Chondrocyte (in vitro differentiated cells): ENCODE measurements at regions not wholly inside any gene's neighbourhood (a gene's known extent, or its start where the extent isn't known, plus 50 kb on each side); places are given as distances from the start of the nearest gene placed in this dataset.

Experiments
- DNase-seq: peaks from one replicate; pipeline ENCODE4 v3.0.0; 2021; ENCODE audit warnings: mixed read lengths, low spot score
- H3K27ac Mint-ChIP-seq: one replicate; pipeline ENCODE4 v1.8.0; 2021; ENCODE audit warnings: mild to moderate bottlenecking, moderate library complexity, mixed read lengths; ENCODE audit not compliant: unreplicated experiment
- H3K27me3 Mint-ChIP-seq: 2 replicates; pipeline ENCODE4 v1.8.0; 2021; ENCODE audit warnings: low read depth, mixed read lengths
- H3K36me3 Mint-ChIP-seq: 2 replicates; pipeline ENCODE4 v1.8.0; 2021; ENCODE audit warnings: low read depth, mixed read lengths
- H3K4me1 Mint-ChIP-seq: 2 replicates; pipeline ENCODE4 v1.8.0; 2021; ENCODE audit warnings: low read depth, mild to moderate bottlenecking, mixed read lengths
- H3K4me3 Mint-ChIP-seq: one replicate; pipeline ENCODE4 v1.8.0; 2021; ENCODE audit warnings: mild to moderate bottlenecking, moderate library complexity, mixed read lengths; ENCODE audit not compliant: unreplicated experiment
- H3K9me3 Mint-ChIP-seq: 2 replicates; pipeline ENCODE4 v1.8.0; 2021; ENCODE audit warnings: low read depth, mixed read lengths
- TF ChIP-seq, protein P1 (sequence below): fragments of 200-600 bp; sonication (generic); IDR thresholded peaks from 2 replicates; pipeline ENCODE4 v1.5.0; 2021; ENCODE audit warnings: antibody characterized with exemption, mild to moderate bottlenecking, moderate library complexity

DNA sequence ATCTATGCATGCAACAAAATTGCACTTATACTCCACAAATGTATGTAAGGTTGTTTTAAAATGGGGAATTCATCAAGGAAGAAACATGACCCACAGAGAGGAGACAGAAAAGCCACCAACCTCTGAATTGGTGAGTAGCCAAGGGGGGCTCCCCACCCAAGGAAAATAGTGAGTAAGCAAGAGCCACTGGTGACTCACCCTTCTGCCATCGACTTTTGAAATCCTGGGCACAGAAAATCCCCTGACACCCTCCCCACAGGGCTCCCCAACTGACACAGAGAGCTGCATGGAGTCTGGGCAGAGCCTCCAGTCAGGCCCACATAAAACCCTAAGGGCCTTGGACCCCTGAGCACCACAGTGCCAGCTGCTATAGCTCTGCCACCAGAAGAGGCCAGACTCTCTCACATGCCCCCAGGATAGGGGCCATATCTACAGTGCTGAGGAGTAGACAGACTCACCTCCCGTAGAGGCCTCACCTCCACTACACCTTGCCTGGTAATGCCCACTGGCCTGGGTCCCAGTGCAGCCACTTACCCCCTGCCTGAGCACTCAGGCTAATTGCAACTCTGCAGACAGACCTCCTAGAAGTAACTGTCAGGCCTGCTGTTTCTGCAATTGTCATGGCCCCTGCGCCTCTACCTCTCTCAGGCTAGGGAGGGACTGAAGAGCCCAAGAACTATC, 244.7 kb upstream of the WSB1 start:
- Mint-ChIP-seq H3K27me3 (no peaks in the 10 kb centered on the region), H3K36me3 (no peaks in the 10 kb centered on the region), H3K9me3 (peaks cover 40% of the 10 kb centered on the region), H3K27ac (no peak overlapping the region), H3K4me3 (no peak overlapping the region), H3K4me1 (no peaks in the 10 kb centered on the region)
- TF ChIP-seq, protein P1, sequence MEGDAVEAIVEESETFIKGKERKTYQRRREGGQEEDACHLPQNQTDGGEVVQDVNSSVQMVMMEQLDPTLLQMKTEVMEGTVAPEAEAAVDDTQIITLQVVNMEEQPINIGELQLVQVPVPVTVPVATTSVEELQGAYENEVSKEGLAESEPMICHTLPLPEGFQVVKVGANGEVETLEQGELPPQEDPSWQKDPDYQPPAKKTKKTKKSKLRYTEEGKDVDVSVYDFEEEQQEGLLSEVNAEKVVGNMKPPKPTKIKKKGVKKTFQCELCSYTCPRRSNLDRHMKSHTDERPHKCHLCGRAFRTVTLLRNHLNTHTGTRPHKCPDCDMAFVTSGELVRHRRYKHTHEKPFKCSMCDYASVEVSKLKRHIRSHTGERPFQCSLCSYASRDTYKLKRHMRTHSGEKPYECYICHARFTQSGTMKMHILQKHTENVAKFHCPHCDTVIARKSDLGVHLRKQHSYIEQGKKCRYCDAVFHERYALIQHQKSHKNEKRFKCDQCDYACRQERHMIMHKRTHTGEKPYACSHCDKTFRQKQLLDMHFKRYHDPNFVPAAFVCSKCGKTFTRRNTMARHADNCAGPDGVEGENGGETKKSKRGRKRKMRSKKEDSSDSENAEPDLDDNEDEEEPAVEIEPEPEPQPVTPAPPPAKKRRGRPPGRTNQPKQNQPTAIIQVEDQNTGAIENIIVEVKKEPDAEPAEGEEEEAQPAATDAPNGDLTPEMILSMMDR, result no peak
- DNase-seq, result no peak

DNA sequence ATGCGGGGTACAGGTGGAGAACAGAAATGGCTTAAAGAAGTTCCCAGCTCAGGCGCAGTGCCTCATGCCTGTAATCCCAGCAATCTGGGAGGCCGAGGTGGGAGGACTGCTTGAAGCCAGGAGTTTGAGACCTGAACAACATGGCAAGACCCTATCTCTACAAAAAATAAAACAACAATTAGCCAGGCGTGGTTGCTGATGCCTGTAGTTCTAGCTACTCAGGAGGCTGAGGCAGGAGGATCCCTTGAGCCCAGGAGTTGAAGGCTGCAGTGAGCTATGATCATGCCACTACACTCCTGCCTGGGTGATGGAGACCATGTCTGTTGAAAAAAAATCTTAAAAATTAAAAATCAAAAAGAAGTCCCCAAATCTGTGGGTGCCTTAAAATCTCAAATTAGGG, 228.3 kb upstream of the WSB1 start:
- H3K4me1 Mint-ChIP-seq, result no peaks in the 10 kb centered on the region
- H3K27ac Mint-ChIP-seq, result no peak overlapping the region
- no peaks in the 10 kb centered on the region for H3K27me3 Mint-ChIP-seq
- H3K4me3 Mint-ChIP-seq, result no peak overlapping the region
- no peaks in the 10 kb centered on the region for H3K36me3 Mint-ChIP-seq
- TF ChIP-seq, protein P1, result no peak
- DNase-seq, result no peak
- peaks cover 30% of the 10 kb centered on the region for H3K9me3 Mint-ChIP-seq

DNA sequence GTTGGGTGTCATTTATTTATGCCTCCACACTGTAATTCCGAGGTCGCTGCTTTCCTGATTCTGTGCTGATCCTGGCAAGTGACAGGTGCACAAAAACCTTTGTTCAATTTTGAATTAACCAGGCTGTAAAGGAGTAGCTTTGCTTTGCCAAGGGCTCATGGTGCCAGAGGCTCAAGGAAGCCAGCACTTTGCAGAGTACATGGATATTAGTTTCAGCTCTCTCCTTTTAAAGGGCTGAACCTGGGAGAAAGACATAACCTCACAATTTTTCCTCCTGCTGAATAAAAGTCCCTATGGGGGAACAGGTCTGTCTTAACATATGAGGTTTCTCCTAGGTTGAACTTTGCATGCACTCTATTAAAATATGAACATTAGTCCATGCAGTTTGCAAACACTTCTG, 227.6 kb upstream of the WSB1 start:
- Mint-ChIP-seq H3K27me3 (no peaks in the 10 kb centered on the region), H3K4me1 (no peaks in the 10 kb centered on the region), H3K9me3 (peaks cover 30% of the 10 kb centered on the region), H3K27ac (no peak overlapping the region), H3K36me3 (no peaks in the 10 kb centered on the region), H3K4me3 (no peak overlapping the region)
- TF ChIP-seq, protein P1, result no peak
- no peak for DNase-seq

DNA sequence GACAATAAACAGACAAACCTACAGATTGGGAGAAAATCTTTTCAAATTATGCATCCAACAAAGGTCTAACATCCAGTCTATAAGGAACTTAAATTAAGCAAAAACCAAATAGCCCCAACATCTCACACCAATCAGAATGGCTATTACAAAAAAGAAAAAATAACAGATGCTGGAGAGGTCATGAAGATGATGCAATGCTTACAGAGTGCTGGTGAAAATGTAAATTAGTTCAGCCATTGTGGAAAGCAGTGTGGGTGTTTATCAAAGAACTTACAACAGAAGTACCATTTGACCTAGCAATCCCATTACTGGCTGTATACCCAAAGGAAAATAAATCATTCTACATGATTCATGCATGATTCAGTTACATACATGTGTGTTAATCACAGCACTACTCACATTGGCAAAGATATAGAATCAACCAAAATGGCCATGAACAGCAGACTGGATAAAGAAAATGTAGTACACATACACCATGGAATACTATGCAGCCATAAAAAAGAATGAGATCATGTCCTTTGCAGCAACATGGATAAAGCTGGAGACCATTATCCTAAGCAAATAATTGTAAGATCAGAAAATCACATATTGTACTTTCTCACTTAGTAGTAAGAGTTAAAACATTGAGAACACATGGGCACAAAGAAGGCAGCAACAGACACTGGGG, 223.9 kb upstream of the WSB1 start:
- no peaks in the 10 kb centered on the region for H3K27me3 Mint-ChIP-seq
- TF ChIP-seq, protein P1, result no peak
- DNase-seq, result no peak
- no peak overlapping the region for H3K4me3 Mint-ChIP-seq
- H3K4me1 Mint-ChIP-seq, result no peaks in the 10 kb centered on the region
- peaks cover 17% of the 10 kb centered on the region for H3K9me3 Mint-ChIP-seq
- H3K27ac Mint-ChIP-seq, result no peak overlapping the region
- H3K36me3 Mint-ChIP-seq, result no peaks in the 10 kb centered on the region

DNA sequence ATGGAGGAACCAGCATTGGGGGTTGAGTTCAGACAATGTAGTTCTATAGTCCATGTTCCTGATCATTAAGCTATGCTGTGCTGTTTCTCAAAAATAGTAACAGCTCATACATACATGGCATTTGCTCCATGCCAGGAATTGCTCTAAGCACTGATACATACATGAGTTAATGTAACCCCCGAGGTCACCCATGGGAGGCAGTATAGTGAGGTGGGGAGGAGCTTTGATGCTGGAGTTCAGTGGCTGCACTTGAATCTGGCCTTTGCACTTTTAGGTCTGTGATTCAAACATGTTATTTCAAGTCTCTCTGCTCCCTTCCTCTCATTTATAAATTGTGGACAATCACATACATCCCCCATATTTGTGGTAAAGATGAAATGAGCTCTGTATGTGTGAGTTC, 223.1 kb upstream of the WSB1 start:
- no peaks in the 10 kb centered on the region for H3K27me3 Mint-ChIP-seq
- TF ChIP-seq, protein P1, result no peak
- no peaks in the 10 kb centered on the region for H3K4me1 Mint-ChIP-seq
- no peak for DNase-seq
- no peaks in the 10 kb centered on the region for H3K36me3 Mint-ChIP-seq
- no peak overlapping the region for H3K4me3 Mint-ChIP-seq
- H3K27ac Mint-ChIP-seq, result no peak overlapping the region
- H3K9me3 Mint-ChIP-seq, result peaks cover 17% of the 10 kb centered on the region
